ENCODE measurements at regions not wholly inside any gene's neighbourhood (a gene's known extent, or its start where the extent isn't known, plus 50 kb on each side); places are given as distances from the start of the nearest gene placed in this dataset.

DNA sequence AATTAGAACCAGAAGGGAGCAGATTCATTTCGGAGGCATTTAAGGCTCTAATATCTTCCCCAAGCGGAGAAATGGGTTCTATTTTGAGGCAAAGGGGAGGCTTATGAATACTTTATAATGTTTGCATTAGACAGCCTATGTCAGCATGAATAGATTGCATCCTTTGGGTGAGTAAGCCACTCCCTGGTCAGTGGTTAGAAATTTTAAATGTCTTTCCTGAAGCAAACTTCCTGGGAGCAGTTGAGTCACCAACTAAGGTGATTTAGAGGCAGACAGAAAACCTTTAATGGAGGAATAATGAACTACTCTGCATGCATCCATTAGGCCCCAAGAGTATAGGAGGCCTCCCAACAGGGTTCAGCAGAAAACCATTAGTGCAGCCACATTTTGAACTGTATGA is 204.9 kb downstream of the ELAVL2 start:
- TF ChIP-seq, protein P1, sequence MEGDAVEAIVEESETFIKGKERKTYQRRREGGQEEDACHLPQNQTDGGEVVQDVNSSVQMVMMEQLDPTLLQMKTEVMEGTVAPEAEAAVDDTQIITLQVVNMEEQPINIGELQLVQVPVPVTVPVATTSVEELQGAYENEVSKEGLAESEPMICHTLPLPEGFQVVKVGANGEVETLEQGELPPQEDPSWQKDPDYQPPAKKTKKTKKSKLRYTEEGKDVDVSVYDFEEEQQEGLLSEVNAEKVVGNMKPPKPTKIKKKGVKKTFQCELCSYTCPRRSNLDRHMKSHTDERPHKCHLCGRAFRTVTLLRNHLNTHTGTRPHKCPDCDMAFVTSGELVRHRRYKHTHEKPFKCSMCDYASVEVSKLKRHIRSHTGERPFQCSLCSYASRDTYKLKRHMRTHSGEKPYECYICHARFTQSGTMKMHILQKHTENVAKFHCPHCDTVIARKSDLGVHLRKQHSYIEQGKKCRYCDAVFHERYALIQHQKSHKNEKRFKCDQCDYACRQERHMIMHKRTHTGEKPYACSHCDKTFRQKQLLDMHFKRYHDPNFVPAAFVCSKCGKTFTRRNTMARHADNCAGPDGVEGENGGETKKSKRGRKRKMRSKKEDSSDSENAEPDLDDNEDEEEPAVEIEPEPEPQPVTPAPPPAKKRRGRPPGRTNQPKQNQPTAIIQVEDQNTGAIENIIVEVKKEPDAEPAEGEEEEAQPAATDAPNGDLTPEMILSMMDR (conservative IDR thresholded peaks at IDR 0.05): no peak
- no peak overlapping the region for H3K27ac ChIP-seq

DNA sequence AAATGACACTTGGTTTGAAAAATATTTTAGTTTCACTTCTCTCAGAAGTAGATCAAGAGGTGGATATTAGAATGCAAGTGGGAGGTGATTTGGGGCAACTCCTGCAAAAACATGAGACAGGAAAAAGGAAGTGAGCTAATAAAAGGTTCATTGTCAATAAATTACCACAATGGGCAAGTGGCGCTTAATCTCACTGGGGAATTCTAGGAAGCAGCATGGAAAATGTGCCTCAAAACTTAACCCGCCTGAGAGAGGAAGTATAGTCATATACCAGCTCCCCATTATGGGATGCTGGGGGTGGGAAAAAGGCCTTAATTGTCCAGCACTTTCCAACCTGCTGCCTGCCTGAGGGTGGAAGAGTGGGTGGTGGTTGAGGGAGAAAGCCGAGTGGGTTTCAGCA is 204.1 kb downstream of the ELAVL2 start:
- TF ChIP-seq, protein P1 (conservative IDR thresholded peaks at IDR 0.05): no peak
- H3K27ac ChIP-seq: no peak overlapping the region

DNA sequence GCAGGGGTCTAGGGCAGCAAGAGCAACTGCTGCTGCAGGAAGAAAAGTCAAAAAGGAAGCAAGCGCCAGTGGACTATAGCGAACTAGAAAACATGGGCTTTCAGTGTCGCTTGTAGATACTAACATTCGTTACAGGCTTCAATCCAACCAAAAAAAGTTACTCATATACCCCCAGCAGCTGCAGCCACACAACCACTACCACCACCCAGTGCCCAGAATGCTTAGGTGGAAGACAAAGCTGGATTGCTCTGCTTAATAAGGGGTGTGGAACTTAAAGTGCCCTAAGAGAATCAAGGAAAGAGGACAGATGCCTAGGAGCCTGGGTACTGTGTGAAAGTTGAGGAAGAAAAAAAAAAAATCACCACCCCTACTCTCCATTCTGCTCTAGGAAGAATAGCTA is 203.6 kb downstream of the ELAVL2 start:
- no peak overlapping the region for H3K27ac ChIP-seq
- TF ChIP-seq, protein P1 (conservative IDR thresholded peaks at IDR 0.05): no peak

DNA sequence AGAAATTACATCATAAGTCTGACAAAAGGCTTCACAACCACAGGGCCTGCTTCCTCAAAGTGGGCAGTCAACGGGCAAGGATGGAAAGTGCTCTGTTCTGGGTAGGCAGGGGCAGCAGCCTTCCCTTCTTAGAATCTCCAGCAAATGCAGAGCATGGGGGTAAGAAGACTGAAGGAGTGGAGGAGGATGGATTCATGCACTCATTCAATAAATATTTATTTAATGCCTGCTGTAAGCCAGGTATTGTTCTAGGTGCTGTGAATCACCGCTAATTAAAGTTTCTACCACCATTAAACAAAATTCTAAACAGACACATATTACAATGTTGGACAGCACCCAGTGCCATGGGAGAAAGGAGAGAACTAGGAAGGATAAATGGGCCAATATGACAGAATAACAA is 195.6 kb downstream of the ELAVL2 start:
- H3K27ac ChIP-seq: no peak overlapping the region
- TF ChIP-seq, protein P1 (conservative IDR thresholded peaks at IDR 0.05): no peak

DNA sequence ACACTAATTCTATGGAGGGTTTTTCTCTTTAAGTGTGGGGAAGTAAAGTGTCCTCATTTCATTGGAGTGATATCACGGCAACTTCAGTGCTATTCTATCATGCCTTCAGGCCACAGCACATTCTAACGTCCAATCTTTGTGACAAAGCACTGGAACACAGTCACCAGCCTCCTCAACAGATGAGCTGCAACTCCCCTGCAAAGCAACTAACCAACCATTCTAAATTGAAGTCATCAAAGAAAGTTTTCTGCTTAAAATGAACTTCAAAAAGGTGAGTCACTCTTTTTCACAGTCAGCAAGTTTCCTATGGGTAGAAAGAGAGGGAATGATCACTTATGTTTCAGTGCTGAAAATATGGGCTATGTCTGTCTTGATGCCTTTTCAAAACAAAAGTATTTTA is 190.8 kb downstream of the ELAVL2 start:
- H3K27ac ChIP-seq: no peak overlapping the region
- TF ChIP-seq, protein P1 (conservative IDR thresholded peaks at IDR 0.05): no peak

DNA sequence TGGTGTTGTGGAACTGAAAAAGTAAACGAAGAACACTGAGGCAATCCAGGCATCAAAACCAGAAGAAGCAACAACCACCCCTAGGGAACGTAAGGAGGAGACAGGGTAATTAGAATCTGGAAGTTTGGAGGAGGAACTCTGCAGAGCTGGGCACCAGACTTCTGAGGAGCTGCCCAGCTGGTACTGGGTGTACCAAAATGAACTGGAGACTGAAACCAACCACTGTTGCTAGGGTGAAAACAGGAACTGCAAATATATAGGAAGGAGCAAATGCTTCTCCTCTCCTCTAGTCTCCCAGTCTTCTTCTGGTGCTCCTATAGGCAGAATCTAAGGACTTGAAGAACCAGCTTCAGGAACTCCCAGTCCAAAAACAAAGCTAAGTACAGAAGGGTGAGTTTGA is 189.8 kb downstream of the ELAVL2 start:
- no peak overlapping the region for H3K27ac ChIP-seq
- TF ChIP-seq, protein P1 (conservative IDR thresholded peaks at IDR 0.05): no peak

DNA sequence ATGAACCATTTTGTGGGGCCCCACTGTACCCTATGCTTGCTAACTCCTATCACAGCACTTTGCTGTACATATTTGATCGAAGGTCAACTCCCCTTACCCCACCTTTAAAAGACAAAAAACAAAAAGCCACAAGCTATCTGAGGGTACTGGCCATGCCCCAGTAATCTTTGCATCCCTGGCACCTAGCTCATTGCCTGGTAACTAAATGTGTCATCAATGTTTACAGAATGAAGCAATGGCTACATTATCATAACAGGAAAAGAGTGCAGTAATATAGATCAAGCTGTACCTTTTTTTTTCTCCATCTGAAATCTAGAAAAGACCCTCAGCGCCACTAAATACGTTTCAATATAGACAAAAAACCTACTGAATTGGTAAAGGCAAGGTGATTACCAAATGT is 188.0 kb downstream of the ELAVL2 start:
- TF ChIP-seq, protein P1 (conservative IDR thresholded peaks at IDR 0.05): no peak
- H3K27ac ChIP-seq: no peak overlapping the region
